Small intestine (tissue), 7 donors: ENCODE measurements at regions not wholly inside any gene's neighbourhood (a gene's known extent, or its start where the extent isn't known, plus 50 kb on each side); places are given as distances from the start of the nearest gene placed in this dataset.

ENCODE experiments used
- DNase-seq, 2 donors: peaks; one replicate each; pipeline versions ENCODE4 v3.0.0 to v3.0.0-alpha.2; 2013
- FAIRE-seq: peaks from 2 replicates; lab custom pipeline; 2012; peaks lifted over from hg19 to GRCh38; lab: Jason Lieb, UNC
- H3K27ac ChIP-seq, 3 donors: one replicate each; pipeline ENCODE4 v1.5.1; 2013; ENCODE audit warnings: low read length in 2 of 3, mild to moderate bottlenecking in 2 of 3, control low read depth in 1 of 3, inconsistent platforms in 1 of 3, low read depth in 1 of 3, moderate library complexity in 1 of 3
- H3K27me3 ChIP-seq, 3 donors: one replicate each; pipeline ENCODE4 v1.6.1; 2013; ENCODE audit warnings: low read length in 3 of 3, inconsistent platforms in 1 of 3; ENCODE audit not compliant: control insufficient read depth in 3 of 3, insufficient read depth in 3 of 3
- H3K36me3 ChIP-seq, 3 donors: one replicate each; pipeline ENCODE4 v1.6.1; 2013; ENCODE audit warnings: low read length in 3 of 3, inconsistent platforms in 1 of 3, low read depth in 1 of 3, mild to moderate bottlenecking in 1 of 3, moderate library complexity in 1 of 3; ENCODE audit not compliant: control insufficient read depth in 3 of 3, insufficient read depth in 2 of 3
- H3K4me1 ChIP-seq, 3 donors: one replicate each; pipeline ENCODE4 v1.6.1; 2013; ENCODE audit warnings: low read length in 2 of 3, inconsistent platforms in 1 of 3, low read depth in 1 of 3, mild to moderate bottlenecking in 1 of 3, moderate library complexity in 1 of 3; ENCODE audit not compliant: control insufficient read depth in 3 of 3, insufficient read depth in 2 of 3
- H3K4me3 ChIP-seq, 3 donors: one replicate each; pipeline ENCODE4 v1.5.1; 2013; ENCODE audit warnings: low read length in 3 of 3, control low read depth in 1 of 3, inconsistent platforms in 1 of 3, low read depth in 1 of 3, mild to moderate bottlenecking in 1 of 3, moderate library complexity in 1 of 3
- H3K9me3 ChIP-seq, 2 donors: one replicate each; pipeline ENCODE4 v1.6.1; 2013; ENCODE audit warnings: low read depth in 1 of 2, low read length in 1 of 2; ENCODE audit not compliant: control insufficient read depth in 2 of 2, insufficient read depth in 1 of 2
- WGBS, 3 donors: extraction: QIAGEN DNeasy Blood & Tissue Kit; methylation state at CpG; one replicate each; pipeline ENCODE4 v1.1.7; 2013; 5-methylcytosine and 5-hydroxymethylcytosine counted together
- donor health status: healthy with polysubstance abuse.
- donor health status: control.
- donor health status: control.
- donor health status: Bipolar disorder and iron deficiency.
- donor health status: healthy.

GRCh38 chr9:84556556-84556955 lies 113.0 kb upstream of the NTRK2 start:
- Histone ChIP-seq H3K27me3 (no peaks in the 10 kb centered on the region), H3K27ac (no peak overlapping the region), H3K4me1 (no peaks in the 10 kb centered on the region), H3K4me3 (no peak overlapping the region), H3K36me3 (no peaks in the 10 kb centered on the region), H3K9me3 (no peaks in the 10 kb centered on the region)
- DNase-seq, result no peak
- WGBS, 3 donors, result 15 to 42% (median 29%) methylated on average over 1 of the region's 1 CpG
- FAIRE-seq, result no peak

GRCh38 chr9:84557751-84558150 lies 111.8 kb upstream of the NTRK2 start:
- Histone ChIP-seq H3K27me3 (no peaks in the 10 kb centered on the region), H3K36me3 (no peaks in the 10 kb centered on the region), H3K4me1 (no peaks in the 10 kb centered on the region), H3K9me3 (no peaks in the 10 kb centered on the region), H3K27ac (no peak overlapping the region), H3K4me3 (no peak overlapping the region)
- no peak for FAIRE-seq
- no peak for DNase-seq
- 68 to 82% (median 75%) methylated on average over 4 of the region's 4 CpGs for WGBS, 3 donors

GRCh38 chr9:84563691-84564090 lies 105.8 kb upstream of the NTRK2 start:
- FAIRE-seq, result no peak

GRCh38 chr9:84567805-84568204 lies 101.7 kb upstream of the NTRK2 start:
- WGBS, 3 donors, result 46 to 50% (median 48%) methylated on average over 1 of the region's 1 CpG
- Histone ChIP-seq H3K27ac (no peak overlapping the region), H3K9me3 (no peaks in the 10 kb centered on the region), H3K4me1 (no peaks in the 10 kb centered on the region), H3K36me3 (no peaks in the 10 kb centered on the region), H3K27me3 (no peaks in the 10 kb centered on the region), H3K4me3 (no peak overlapping the region)
- no peak for DNase-seq
- no peak for FAIRE-seq

More at GRCh38 chr9:84563691-84564090, 105.8 kb upstream of the NTRK2 start:
- no peak overlapping the region for H3K4me3 ChIP-seq
- no peaks in the 10 kb centered on the region for H3K36me3 ChIP-seq
- no peaks in the 10 kb centered on the region for H3K4me1 ChIP-seq
- H3K27me3 ChIP-seq, result no peaks in the 10 kb centered on the region
- H3K27ac ChIP-seq, result no peak overlapping the region
- H3K9me3 ChIP-seq, result no peaks in the 10 kb centered on the region
- no peak for DNase-seq

- Histone ChIP-seq H3K4me1 (no peaks in the 10 kb centered on the region), H3K27me3 (no peaks in the 10 kb centered on the region), H3K27ac (no peak overlapping the region), H3K4me3 (no peak overlapping the region), H3K9me3 (no peaks in the 10 kb centered on the region), H3K36me3 (no peaks in the 10 kb centered on the region)
- 71 to 86% (median 71%) methylated on average over 2 of the region's 2 CpGs for WGBS, 3 donors
- FAIRE-seq (no peak), DNase-seq (no peak)
These were observed 98.9 kb upstream of the NTRK2 start for GRCh38 chr9:84570482-84571154.

- 51 to 58% (median 51%) methylated on average over 4 of the region's 4 CpGs for WGBS, 3 donors
- no peaks in the 10 kb centered on the region for H3K36me3 ChIP-seq
- no peaks in the 10 kb centered on the region for H3K4me1 ChIP-seq
- no peaks in the 10 kb centered on the region for H3K27me3 ChIP-seq
- H3K9me3 ChIP-seq, result no peaks in the 10 kb centered on the region
- no peak for DNase-seq
- FAIRE-seq, result no peak
- H3K4me3 ChIP-seq, result no peak overlapping the region
- H3K27ac ChIP-seq, result no peak overlapping the region
These were observed 96.4 kb upstream of the NTRK2 start for GRCh38 chr9:84573083-84573482.

GRCh38 chr9:84575705-84576104 lies 93.8 kb upstream of the NTRK2 start:
- no peaks in the 10 kb centered on the region for H3K27me3 ChIP-seq
- H3K36me3 ChIP-seq, result no peaks in the 10 kb centered on the region
- H3K27ac ChIP-seq, result no peak overlapping the region
- no peaks in the 10 kb centered on the region for H3K9me3 ChIP-seq
- WGBS, 3 donors, result 64 to 82% (median 68%) methylated on average over 4 of the region's 4 CpGs
- no peak for FAIRE-seq
- DNase-seq, result no peak
- H3K4me3 ChIP-seq, result no peak overlapping the region
- H3K4me1 ChIP-seq, result no peaks in the 10 kb centered on the region

GRCh38 chr9:84583866-84584265 lies 85.7 kb upstream of the NTRK2 start:
- Histone ChIP-seq H3K4me1 (no peaks in the 10 kb centered on the region), H3K9me3 (no peaks in the 10 kb centered on the region), H3K4me3 (no peak overlapping the region), H3K36me3 (no peaks in the 10 kb centered on the region), H3K27ac (no peak overlapping the region), H3K27me3 (no peaks in the 10 kb centered on the region)
- 86 to 89% (median 89%) methylated on average over 2 of the region's 2 CpGs for WGBS, 3 donors
- DNase-seq (no peak), FAIRE-seq (no peak)

- no peaks in the 10 kb centered on the region for H3K36me3 ChIP-seq
- no peaks in the 10 kb centered on the region for H3K27me3 ChIP-seq
- no peak for DNase-seq
- no peak overlapping the region for H3K27ac ChIP-seq
- no peak for FAIRE-seq
- H3K4me1 ChIP-seq, result no peaks in the 10 kb centered on the region
- no peak overlapping the region for H3K4me3 ChIP-seq
- no peaks in the 10 kb centered on the region for H3K9me3 ChIP-seq
- 67 to 72% (median 72%) methylated on average over 3 of the region's 3 CpGs for WGBS, 3 donors
These were observed 82.9 kb upstream of the NTRK2 start for GRCh38 chr9:84586662-84587061.
